IPS DF 19.7 (cell line): ENCODE measurements at regions not wholly inside any gene's neighbourhood (a gene's known extent, or its start where the extent isn't known, plus 50 kb on each side); places are given as distances from the start of the nearest gene placed in this dataset.

Experiments
- DNase-seq: peaks from one replicate; pipeline ENCODE4 v3.0.0-alpha.2; 2013; ENCODE audit warnings: low read depth, low spot score

DNA sequence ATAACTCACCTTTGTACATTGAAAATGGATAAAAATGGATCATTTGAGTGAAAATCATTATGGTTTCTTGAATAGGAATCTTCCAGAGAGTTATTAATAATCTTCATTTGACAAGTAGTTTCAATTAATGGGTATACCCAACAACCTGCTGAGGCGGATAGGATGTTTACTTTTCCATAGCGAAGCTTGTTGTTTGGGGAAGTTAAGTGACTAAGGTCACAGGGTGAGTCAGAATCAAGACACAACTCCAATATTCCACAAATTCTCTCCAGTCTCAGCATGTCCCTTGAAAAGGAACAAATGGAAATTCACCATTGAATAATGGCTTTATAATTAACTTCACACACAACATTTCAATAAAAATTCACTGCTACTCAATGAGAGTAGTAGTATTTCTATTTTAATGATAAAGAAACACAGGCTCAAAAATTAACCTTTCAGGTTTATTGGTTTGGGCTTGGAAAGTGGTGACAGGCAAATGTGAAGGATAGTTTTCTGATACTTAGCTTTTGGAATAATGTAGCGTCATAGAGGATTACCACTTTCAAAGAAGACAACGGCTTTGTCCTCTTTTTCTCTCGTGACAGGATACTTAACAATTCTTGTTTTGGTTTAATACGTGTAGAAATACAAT lies 211.3 kb downstream of the GPD2 start:
- DNase-seq: no peak

DNA sequence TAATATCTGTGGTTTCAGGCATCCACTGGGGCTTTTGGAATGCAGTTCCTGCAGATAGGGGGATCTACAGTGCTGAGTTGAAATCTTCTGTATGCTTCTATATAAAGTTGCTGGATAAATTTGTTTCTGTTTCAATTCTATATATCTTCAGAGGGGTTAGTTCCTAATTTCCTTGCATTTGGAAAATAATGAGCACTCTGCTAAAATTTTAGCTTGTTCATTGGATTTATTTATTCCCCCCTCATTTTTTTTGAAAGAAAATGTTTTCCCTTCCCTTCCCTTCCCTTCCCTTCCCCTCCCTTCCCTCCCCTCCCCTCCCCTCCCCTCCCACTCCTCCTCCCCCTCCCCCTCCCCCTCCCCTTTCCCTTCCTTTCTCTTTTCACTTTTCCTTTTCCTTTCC lies 212.3 kb downstream of the GPD2 start:
- no peak for DNase-seq

DNA sequence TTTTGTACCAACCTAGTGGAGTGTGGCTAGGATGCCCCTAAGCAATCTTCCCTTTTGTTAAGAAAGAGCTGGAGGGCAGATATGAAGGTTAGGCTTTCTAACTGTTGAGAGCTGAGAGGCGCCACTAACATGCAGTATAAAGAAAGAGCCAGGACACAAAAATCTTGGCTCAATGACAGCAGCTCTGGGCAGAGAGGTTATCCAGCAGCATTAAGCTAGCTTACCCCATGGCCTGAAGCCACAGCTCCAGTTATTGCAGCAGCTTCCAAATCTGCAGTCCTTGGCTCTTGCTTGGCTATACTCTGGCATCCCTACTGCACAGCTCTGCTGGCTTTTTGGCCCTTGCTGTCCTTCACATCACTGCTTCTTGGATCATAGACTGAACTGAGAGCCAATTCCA lies 213.4 kb downstream of the GPD2 start:
- no peak for DNase-seq

DNA sequence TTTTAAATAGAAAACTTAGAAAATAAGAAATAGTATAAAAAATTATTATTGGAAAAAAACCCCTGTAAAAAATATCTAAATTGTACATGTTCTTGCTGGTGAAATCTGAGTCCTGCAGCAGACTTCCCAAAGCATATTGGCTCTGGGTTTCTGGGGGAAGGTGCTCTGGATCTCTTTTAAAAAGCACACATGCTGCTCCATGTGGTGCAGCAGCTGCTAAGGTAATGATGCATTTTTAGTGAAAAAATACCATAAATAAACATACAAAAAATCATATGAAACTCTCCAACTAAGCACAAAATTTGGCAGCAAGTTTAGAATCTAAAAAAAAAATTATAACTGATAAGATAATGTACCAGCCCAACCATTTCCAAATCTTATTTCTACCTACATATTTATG lies 216.5 kb downstream of the GPD2 start:
- DNase-seq: no peak

DNA sequence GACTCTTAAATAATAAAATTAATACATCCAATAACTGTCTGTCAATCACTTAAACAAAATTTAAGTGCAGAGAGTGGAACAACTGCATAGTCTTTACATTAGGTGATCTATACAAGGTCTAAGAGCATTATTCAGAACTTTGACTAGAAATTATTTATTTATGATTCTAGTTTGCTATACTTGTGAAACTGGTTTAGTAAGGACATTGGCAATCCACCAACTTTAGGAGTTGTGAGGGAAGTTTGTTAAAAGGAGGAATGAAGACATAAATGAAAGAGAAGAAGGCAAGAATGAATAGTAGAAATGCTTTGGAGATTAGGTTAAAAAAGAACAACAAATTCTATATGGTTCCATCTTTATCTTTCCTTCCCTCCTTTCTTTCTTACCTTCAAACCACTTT lies 217.5 kb downstream of the GPD2 start:
- no peak for DNase-seq

DNA sequence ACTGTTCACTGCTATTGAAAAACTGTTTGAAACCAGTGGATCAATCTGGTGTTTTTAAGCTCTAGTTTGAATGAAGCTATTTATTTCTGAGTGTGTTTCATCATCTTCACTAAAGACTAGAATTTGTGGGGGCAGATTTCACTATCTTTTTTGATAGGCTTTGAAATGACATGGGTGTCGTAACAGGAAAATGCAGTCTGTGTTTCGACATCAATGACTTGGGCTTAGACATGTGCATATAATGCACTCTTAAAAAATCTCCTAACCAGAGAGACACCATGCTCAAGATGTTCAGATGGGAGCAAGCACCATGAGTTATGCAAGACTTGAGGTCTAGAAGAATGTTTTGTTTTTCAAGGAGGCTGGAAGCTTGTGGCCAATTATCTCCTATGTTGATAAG lies 221.6 kb downstream of the GPD2 start:
- no peak for DNase-seq

DNA sequence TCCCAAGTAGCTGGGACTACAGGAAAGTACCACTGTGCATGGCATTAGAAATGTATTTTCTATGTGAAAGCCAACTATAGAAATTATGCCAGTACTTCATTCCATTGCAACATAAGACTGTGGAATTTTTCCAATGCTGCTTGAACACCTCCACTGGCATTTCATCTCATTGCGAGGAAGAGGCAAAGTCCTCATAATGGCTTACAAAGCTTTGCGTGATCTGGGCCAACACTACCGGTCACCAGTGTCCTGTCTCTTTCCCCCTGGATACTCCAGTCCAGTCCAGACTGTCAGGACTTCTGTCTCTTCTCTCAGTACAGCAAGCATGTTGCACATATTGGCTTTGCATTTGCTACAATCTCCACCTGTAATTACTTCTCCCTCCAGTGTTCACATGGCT lies 223.5 kb downstream of the GPD2 start:
- no peak for DNase-seq

DNA sequence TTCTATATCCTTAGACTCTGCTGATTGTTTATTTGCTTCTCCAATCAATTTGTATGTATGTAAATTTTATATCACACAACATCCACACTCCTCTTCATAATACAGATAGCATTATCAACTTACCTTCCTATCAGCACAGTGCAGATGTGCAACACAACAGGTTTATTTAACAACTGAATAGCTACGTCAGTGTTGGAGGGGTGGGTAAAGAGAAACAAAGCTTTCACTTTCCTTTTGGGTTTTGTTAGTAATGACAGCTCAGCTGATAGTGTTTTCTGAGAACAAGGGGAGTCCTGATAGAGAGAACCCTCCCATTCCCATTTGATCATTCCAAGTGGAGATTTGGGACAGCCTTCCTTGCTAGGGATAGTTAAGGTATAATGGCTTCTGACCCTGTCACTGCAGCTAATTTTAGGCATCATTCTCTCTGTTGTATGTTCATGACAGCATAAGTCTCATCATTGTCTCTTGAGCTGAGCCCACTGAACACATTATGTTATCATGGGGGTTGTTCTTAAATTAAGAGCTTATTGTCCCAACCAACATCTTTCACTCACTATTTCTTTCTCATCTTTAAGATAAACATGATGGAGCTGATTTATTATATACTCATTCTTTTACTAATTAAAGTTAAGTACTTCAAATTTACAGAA lies 227.7 kb downstream of the GPD2 start:
- no peak for DNase-seq

DNA sequence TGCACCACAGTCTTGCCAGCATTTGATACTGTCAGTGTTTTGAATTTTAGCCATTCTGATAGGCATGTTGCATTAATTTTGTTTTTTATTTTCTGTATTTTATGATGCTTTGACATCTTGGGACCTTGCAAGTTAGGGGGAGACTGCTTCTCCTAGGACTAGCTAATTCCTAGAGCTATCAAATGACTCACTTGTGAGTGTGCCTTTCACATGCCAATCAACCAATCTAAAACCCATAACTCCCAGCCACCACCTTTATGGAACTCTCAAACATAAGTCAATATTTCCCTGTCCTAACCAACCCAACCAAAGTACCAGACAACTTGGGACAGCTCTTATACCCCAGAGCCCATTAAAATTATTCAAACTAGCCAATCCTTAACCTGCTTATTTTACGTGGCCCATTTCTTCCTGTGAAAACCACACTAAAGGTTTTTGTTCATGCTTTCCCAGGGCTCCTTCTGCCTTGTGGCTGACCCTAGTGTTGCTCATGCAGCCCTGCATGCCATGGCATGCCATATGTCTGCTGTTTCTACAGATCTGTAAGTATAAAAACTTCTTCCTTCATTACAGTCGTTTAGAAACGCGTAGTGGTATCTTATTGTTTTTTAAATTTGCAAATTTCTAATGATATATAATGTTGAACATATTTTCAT lies 230.1 kb downstream of the GPD2 start:
- DNase-seq: no peak

DNA sequence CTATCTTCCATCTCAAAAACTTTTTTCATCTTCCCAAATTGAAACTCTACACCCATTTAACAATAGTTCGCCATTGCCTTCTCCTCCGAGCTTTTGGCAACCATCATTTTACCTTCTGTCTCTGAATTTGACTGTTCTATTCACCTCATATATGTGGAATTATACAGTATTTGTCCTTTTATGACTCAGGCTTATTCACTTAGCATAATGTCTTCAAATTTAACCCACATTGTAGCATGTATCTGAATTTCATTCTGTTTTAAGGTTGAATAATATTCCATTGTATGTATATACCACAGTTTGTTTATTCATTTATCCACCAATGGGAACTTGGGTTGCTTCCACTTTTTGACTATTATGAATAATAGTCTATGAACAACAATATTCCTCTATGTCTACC lies 233.9 kb downstream of the GPD2 start:
- DNase-seq: no peak

DNA sequence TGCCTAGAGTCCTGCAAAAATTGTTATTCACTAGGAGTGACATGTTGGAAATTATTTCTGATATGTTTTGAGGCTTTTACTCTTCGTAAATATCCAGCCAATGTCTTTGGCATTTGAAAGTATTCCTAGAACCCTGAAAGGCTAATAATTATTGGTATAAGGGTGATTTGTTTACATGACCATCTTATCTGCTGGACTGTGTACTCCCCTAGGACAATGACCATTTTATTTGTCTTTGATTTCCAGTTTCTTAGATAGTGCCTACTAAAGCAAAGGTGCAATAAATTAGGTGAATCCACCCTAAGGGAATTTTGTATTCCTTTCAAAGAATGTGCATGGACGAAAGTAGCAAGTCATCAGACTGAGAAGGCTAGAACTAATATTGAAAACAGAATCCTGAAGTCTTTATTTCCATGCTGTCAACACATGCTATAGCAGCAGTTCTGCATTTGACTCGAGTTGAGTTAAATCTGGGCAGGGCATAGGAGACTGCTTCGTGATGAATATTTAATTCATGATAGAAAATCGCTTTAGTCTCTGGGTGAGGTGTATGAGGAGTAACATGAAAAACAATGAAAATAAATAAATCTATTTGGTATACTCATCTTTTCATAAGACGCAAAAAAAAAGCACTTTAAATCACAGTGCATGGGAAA lies 235.7 kb downstream of the GPD2 start:
- no peak for DNase-seq

DNA sequence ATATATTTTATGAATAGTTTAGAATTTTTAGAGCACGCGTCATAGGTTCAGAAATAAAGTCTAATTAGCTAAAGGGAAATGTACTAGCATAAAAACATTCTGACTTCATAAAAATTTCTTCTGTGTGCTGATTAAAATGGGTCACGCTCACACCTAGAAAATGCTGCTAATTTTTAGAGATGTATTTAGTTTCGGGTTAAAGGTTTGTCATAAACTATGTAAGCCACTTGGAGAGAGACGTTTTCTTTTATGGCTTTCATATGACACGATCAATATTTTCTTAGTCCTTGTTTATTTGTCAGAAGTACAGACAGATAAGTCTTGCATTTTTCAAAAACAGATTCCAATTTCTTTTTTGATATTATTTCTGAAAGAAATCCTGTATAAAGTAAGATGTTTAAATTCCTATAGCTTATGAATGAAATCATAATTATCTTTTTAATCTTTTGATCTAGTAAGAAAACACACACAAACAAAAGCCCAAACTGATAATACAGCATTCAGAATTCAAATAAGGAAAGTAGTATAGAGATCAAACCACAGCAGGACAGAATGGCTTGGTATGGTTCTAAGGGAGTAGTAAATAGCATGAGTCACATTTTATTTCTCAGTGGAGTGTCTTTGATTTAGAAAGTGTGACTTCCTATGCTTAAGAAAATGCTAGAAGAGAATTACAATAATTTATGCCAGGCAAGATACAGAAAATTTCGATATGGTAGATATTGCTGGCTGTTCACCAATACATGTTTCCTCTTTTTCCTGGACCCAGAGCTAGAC lies 236.6 kb downstream of the GPD2 start:
- DNase-seq: no peak

DNA sequence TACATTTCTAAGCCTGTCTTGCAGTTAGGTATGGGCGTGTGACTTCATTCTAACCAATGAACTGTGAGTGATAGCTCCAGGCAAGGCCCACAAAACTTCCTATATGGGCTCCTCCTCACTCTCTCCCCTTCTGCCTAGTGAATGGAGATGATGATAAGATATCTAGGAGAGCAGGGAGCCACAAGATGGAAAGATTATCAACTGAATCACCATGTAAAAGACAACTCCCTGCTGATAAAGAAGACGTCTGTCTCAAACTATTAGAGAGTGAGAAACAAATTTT lies 237.1 kb downstream of the GPD2 start:
- no peak for DNase-seq

DNA sequence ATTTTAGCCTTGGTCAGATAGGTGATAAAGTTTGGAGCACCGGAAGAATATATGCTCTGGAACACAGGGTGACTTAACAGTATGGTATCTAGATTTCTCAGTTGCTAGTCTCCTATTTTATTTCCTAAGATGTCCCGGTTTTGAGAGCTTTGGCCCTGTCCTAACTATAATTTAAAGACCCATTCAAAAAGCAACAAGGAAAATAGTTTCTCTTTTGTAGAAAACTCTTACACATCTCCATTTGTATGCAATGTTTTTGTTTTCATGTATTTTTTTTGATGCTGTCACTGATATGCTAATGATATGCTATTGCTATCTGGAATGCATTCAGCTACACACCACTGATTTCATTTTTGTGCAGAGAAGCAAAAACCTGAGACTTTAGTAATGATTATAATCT lies 237.8 kb downstream of the GPD2 start:
- no peak for DNase-seq

DNA sequence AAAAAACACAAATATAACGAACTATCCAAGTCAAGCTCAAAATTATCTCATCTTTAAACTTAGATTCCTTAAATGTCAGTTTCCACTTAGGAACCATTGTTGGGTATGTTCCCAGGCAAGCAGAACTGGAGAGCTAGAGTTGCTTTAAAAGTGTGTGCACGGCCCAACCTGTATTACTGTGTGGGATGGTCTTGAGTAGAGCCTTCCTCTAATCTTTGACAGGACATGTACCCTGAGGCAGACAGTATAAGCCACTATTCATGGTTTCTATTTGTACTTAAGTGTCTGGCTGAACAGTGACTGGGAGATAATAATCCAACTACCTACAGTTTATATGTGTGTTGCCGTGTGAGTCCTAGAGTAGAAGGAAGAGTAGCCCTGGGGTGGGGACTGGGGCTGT lies 239.7 kb downstream of the GPD2 start:
- no peak for DNase-seq

DNA sequence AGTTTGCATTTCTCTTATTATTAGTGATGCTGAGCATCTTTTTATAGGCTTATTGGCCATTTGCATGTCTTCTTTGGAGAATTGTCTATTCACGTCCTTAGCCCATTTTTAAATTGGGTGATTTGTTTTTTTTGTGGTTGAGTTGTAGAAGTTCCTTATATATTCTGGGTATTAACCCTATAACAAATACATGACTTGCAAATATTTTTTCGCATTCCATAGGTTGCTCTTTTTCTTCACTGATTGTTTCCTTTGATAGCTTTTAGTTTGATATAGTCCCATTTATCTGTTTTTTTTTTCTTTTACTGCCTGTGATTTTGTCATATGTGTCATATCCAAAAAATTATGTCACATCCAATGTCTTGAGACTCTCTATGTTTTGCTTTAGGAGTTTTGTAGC lies 243.6 kb downstream of the GPD2 start:
- DNase-seq: no peak

DNA sequence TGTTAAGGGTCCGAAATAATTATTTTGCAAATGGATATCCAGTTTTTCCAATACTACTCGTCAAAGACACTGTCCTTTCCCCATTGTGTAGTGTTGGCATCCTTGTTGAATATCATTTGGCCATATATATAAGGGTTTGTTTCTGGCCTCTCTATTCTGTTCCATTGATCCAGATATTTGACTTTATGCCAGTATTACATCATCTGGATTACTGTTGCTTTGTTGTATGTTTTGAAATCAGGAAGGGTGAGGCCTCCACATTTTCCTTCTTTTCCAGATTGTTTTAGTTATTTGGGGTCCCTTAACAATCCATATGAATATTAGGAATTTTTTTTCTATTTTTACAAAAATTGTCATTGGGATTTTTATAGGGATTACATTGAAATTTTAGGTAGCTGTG lies 244.1 kb downstream of the GPD2 start:
- DNase-seq: no peak

DNA sequence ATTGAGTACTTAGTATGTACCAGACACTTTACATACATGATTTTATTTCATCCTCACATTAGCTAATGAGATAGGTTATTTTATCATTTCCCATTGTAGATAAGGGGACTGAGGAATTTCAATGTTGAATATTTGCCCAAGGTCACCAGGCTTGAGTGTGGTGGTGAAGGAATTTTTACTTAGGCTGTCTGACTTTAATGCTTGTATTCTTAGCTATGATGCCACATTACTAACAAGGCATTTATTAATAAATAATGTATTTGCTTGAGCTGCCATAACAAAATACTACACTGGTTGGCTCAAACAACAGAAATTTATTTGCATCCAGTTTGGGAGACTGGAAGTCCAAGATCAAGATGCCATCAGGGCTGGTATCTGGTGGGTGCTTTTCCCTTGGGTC lies 250.9 kb downstream of the GPD2 start:
- no peak for DNase-seq

DNA sequence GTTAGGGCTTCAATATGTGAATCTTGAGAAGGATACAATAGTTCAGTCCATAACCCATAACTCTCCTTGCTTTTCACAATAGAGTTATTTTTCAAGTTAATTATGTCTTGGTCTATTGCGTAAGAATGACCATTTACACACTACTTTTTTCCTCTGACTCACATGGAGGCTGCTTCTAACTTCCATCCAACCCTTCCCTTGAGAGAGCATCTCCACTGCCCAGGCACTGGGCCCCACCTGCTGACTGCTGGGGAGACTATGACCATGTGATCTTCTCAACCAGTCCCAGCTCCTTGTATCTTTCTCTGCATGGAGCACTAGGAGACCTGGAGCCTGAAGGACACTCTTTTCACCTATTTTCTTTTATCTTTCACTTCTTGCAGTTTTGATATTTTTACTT lies 251.5 kb downstream of the GPD2 start:
- no peak for DNase-seq

DNA sequence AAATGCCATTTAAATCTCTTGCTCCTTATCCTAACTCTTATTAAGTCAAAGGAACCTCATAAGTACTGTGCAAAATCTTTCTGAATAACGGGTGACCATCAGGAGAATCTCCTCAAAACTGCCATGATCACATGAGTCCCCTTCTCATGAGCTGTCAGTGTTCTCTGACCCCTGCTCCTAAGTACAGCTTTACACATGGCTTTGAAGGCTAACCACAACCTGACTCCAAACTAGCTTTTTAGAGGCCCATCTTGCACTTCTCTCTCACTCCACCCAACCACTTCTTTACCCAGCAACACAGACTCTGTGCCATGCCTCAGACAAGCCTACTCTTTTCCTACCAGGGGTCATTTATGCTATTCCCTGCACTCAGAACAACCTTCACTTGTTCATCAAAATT lies 253.8 kb downstream of the GPD2 start:
- DNase-seq: no peak

DNA sequence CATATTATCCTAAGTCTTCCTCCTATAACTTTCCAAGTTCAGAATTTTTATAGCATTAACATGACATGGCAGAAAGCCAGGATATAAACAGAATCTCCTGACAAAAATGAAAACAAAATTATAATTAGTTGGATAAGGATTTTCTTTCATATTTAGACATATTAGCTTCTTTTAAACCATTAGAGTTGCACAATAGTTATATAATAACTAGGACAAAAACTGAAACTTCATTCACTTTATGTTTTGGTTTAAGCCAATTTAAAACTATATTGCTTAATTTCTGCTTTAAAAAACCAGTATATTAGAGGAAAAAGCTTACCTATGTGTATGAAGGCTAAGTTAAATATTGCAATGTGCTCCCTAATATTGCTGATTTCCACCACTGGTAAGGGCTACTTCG lies 254.8 kb downstream of the GPD2 start:
- DNase-seq: no peak

DNA sequence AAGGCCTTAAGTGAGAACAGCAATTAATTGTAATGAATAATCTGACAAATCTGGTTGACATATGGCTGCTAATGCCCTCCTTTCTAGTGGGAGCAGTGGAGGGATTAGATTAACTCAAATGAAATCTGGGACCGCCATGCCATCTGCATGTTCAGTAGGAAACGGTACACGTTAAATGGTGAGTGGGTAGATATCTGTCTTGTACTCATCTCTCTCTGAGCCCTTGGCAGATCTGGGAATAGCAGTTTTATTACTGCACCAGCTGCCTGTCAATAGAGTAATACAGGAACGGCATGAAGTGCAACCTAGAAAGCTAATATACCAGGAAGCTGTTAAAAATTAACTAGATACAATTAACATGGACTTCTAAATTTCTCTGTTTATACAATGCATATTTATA lies 258.8 kb downstream of the GPD2 start:
- DNase-seq: no peak
